GM23338 (cell line): ENCODE measurements at regions not wholly inside any gene's neighbourhood (a gene's known extent, or its start where the extent isn't known, plus 50 kb on each side); places are given as distances from the start of the nearest gene placed in this dataset.

Source experiments
- ATAC-seq: fragments of 200-7000 bp; cut with Tn5 transposase; 3 replicates; pipeline ENCODE4 v1.9.1; 2020
- DNase-seq: peaks from one replicate; pipeline ENCODE4 v3.0.0-alpha.2; 2015; ENCODE audit warnings: low spot score
- H2AFZ ChIP-seq: fragments of 200-600 bp; sonication (generic); 2 replicates; pipeline ENCODE4 v1.8.0; 2016; ENCODE audit warnings: antibody characterized with exemption, mild to moderate bottlenecking, moderate library complexity
- H3F3A ChIP-seq: fragments of 200-600 bp; sonication (generic); replicated peaks from 2 replicates; pipeline ENCODE4 v1.8.0; 2017; ENCODE audit warnings: antibody characterized with exemption, mixed run types, low read depth
- H3K27ac ChIP-seq: fragments of 200-600 bp; sonication (generic); 2 replicates; pipeline ENCODE4 v1.6.1; 2016; ENCODE audit warnings: low read depth
- H3K27me3 ChIP-seq: fragments of 200-600 bp; sonication (generic); 2 replicates; pipeline ENCODE4 v1.8.0; 2016; ENCODE audit warnings: mild to moderate bottlenecking, mixed run types, moderate library complexity; ENCODE audit not compliant: insufficient read depth
- H3K36me3 ChIP-seq: fragments of 200-600 bp; sonication (generic); 2 replicates; pipeline ENCODE4 v1.8.0; 2016; ENCODE audit warnings: mild to moderate bottlenecking; ENCODE audit not compliant: insufficient read depth
- H3K4me1 ChIP-seq: fragments of 200-600 bp; sonication (generic); 2 replicates; pipeline ENCODE4 v1.8.0; 2016; ENCODE audit warnings: mild to moderate bottlenecking, moderate library complexity; ENCODE audit not compliant: insufficient read depth
- H3K4me2 ChIP-seq: fragments of 200-600 bp; sonication (generic); 2 replicates; pipeline ENCODE4 v1.7.1; 2017; ENCODE audit warnings: mixed run types
- H3K4me3 ChIP-seq: fragments of 200-600 bp; sonication (generic); 2 replicates; pipeline ENCODE4 v1.6.1; 2016; ENCODE audit warnings: mixed run types
- H3K79me2 ChIP-seq: fragments of 200-600 bp; sonication (generic); replicated peaks from 2 replicates; pipeline ENCODE4 v1.8.0; 2017; ENCODE audit warnings: mild to moderate bottlenecking; ENCODE audit not compliant: insufficient read depth
- H3K9me2 ChIP-seq: fragments of 200-600 bp; sonication (generic); 2 replicates; pipeline ENCODE4 v1.8.0; 2017; ENCODE audit not compliant: insufficient read depth
- H4K20me1 ChIP-seq: fragments of 200-600 bp; sonication (generic); replicated peaks from 2 replicates; pipeline ENCODE4 v1.8.0; 2017; ENCODE audit warnings: mild to moderate bottlenecking; ENCODE audit not compliant: insufficient read depth
- H3K27ac Mint-ChIP-seq: 2 replicates; pipeline ENCODE4 v1.8.0; 2020; ENCODE audit warnings: inconsistent platforms, mild to moderate bottlenecking, moderate library complexity, mixed read lengths
- H3K27me3 Mint-ChIP-seq: 3 replicates; pipeline ENCODE4 v1.8.0; 2022; ENCODE audit warnings: low read depth, mild to moderate bottlenecking, moderate library complexity, mixed read lengths, inconsistent platforms; ENCODE audit not compliant: insufficient read depth, poor library complexity
- H3K36me3 Mint-ChIP-seq: 3 replicates; pipeline ENCODE4 v1.8.0; 2021; ENCODE audit warnings: low read depth, mild to moderate bottlenecking, inconsistent platforms, moderate library complexity, mixed read lengths
- H3K4me1 Mint-ChIP-seq: 3 replicates; pipeline ENCODE4 v1.8.0; 2020; ENCODE audit warnings: mild to moderate bottlenecking, inconsistent platforms, mixed read lengths
- H3K4me3 Mint-ChIP-seq: 3 replicates; pipeline ENCODE4 v1.8.0; 2021; ENCODE audit warnings: moderate library complexity, mild to moderate bottlenecking, inconsistent platforms, mixed read lengths
- H3K9me3 Mint-ChIP-seq: 3 replicates; pipeline ENCODE4 v1.8.0; 2020; ENCODE audit warnings: moderate library complexity, mild to moderate bottlenecking, inconsistent platforms, mixed read lengths
- CREB1 ChIP-seq: fragments of 250-450 bp; sonication (Bioruptor Pico); IDR thresholded peaks from 2 replicates; pipeline ENCODE4 v1.5.0; 2020; ENCODE audit warnings: low read depth, mild to moderate bottlenecking, moderate library complexity
- ETS1 ChIP-seq: IDR thresholded peaks from 2 replicates; pipeline ENCODE4 v1.6.1; 2016; ENCODE audit warnings: antibody characterized with exemption
- JUNB ChIP-seq: IDR thresholded peaks from one replicate; pipeline ENCODE4 v1.6.1; 2016; ENCODE audit warnings: antibody characterized with exemption; ENCODE audit not compliant: unreplicated experiment
- POLR2AphosphoS5 ChIP-seq: IDR thresholded peaks from 2 replicates; pipeline ENCODE4 v1.6.1; 2016; ENCODE audit warnings: antibody characterized with exemption, low read depth
- REST ChIP-seq: IDR thresholded peaks from one replicate; pipeline ENCODE4 v1.6.1; 2018; ENCODE audit warnings: antibody characterized with exemption; ENCODE audit not compliant: unreplicated experiment
- STAT1 ChIP-seq: IDR thresholded peaks from one replicate; pipeline ENCODE4 v1.6.1; 2016; ENCODE audit warnings: antibody characterized with exemption; ENCODE audit not compliant: unreplicated experiment
- ZNF114 ChIP-seq: fragments of 250-450 bp; sonication (Bioruptor Pico); IDR thresholded peaks from 2 replicates; pipeline ENCODE4 v1.5.0; 2020; ENCODE audit warnings: mild to moderate bottlenecking, moderate library complexity

- H3K9me2 ChIP-seq: no peaks in the 10 kb centered on the region
- H3K4me1 ChIP-seq: peaks cover 17% of the 10 kb centered on the region; the same call in 1 of the 2 replicates
- H3K79me2 ChIP-seq: no peaks in the 10 kb centered on the region
- Mint-ChIP-seq H3K27ac (no peak overlapping the region), H3K4me1 (peaks cover 15% of the 10 kb centered on the region), H3K27me3 (no peaks in the 10 kb centered on the region), H3K4me3 (no peak overlapping the region), H3K36me3 (no peaks in the 10 kb centered on the region), H3K9me3 (no peaks in the 10 kb centered on the region)
- H2AFZ ChIP-seq: no peak overlapping the region
- TF ChIP-seq STAT1: no peak
- TF ChIP-seq POLR2AphosphoS5: no peak
- TF ChIP-seq JUNB: no peak
- TF ChIP-seq REST: no peak
- no peak for TF ChIP-seq CREB1
- no peak for TF ChIP-seq ETS1
- TF ChIP-seq ZNF114 (CRISPR knock-in tag): no peak
- no peak overlapping the region for H3K4me3 ChIP-seq
- H3K27me3 ChIP-seq: no peaks in the 10 kb centered on the region
- no peak for ATAC-seq
- no peak overlapping the region for H3K27ac ChIP-seq
- H4K20me1 ChIP-seq: no peaks in the 10 kb centered on the region
- no peak for DNase-seq
- no peaks in the 10 kb centered on the region for H3F3A ChIP-seq
- H3K36me3 ChIP-seq: no peaks in the 10 kb centered on the region
- no peak overlapping the region for H3K4me2 ChIP-seq
Measured at GRCh38 chr5:60483050-60483449, 216.9 kb downstream of the DEPDC1B start.

DNA sequence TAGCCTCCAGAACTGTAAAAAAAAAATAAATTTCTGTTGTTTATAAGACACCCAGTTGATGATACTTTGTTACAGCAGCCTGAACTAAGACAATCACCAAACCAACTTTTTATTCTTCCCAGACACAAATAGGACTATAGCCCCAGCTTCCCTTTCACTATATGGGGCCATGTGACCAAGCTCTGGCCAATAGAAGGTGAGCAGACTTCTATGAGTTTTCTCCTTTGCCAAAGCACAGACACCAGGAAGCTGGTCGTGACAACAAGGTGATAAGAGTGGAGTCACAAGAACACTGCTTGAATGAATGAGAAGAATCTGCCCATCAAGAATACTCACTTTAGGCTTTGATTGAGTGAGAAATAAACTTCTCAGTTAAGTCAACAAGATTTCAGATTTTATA lies 217.7 kb downstream of the DEPDC1B start:
- peaks cover 17% of the 10 kb centered on the region; the same call in 1 of the 2 replicates for H3K4me1 ChIP-seq
- no peak overlapping the region for H3K27ac ChIP-seq
- H3K27me3 ChIP-seq: no peaks in the 10 kb centered on the region
- H4K20me1 ChIP-seq: no peaks in the 10 kb centered on the region
- no peak overlapping the region for H3K4me3 ChIP-seq
- H3K36me3 Mint-ChIP-seq: no peaks in the 10 kb centered on the region
- H3K9me2 ChIP-seq: 0 out of 2 replicates have a peak, but pooled peaks cover 3% of the 10 kb centered on the region
- no peaks in the 10 kb centered on the region for H3K36me3 ChIP-seq
- H3K9me3 Mint-ChIP-seq: no peaks in the 10 kb centered on the region; the same call in 2 of the 3 replicates
- H3F3A ChIP-seq: no peaks in the 10 kb centered on the region
- peaks cover 15% of the 10 kb centered on the region for H3K4me1 Mint-ChIP-seq
- ATAC-seq (no peak), DNase-seq (no peak)
- no peaks in the 10 kb centered on the region for H3K27me3 Mint-ChIP-seq
- no peak overlapping the region for H3K4me2 ChIP-seq
- H2AFZ ChIP-seq: no peak overlapping the region
- no peak overlapping the region for H3K4me3 Mint-ChIP-seq
- TF ChIP-seq ETS1: no peak
- no peaks in the 10 kb centered on the region for H3K79me2 ChIP-seq
- H3K27ac Mint-ChIP-seq: no peak overlapping the region; the same call in 1 of the 2 replicates
